ENCODE measurements at regions not wholly inside any gene's neighbourhood (a gene's known extent, or its start where the extent isn't known, plus 50 kb on each side); places are given as distances from the start of the nearest gene placed in this dataset.

DNA sequence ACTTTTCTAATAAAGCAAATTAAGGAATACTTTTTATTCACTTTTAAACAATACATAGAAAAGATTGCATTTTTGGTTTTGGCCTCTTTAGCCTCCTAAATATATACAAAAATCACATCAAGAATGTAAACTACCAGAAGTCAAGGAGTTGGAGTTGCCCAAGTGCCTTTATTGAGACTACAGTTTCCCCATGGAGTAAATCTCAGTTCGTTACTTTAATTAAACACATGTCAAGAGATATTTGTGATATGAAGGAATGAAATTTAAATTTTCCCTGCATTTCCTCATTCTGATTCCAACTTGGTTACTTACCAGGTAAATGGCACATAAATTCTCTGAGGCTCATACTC is 492.9 kb downstream of the TNS3 start:
- no peaks in the 10 kb centered on the region for H3K9me3 ChIP-seq (replicated peaks; ENCODE audit: control insufficient read depth, insufficient read depth, low read length)
- no peak for TF ChIP-seq CHD4 (IDR thresholded peaks at IDR 0.05)
- no peak for TF ChIP-seq USF2 (IDR thresholded peaks at IDR 0.05; ENCODE audit: borderline replicate concordance, low read depth, low read length)
- no peak for TF ChIP-seq HDAC6 (IDR thresholded peaks at IDR 0.05; ENCODE audit: unreplicated experiment)
- TF ChIP-seq SMARCA5 (IDR thresholded peaks at IDR 0.05) = no peak
- TF ChIP-seq STAT3 (IDR thresholded peaks at IDR 0.05; ENCODE audit: low read depth, low read length) = no peak
- no peaks in the 10 kb centered on the region for H3K4me1 ChIP-seq (ENCODE audit: control insufficient read depth, insufficient read depth, low read length)
- CTCF ChIA-PET = interaction anchor here (1.0 to 4.9 kb wide), 10 partner anchors 8 to 1169 kb away, joined by 3 to 91 read pairs (median 7); partner anchors contain the start of gene IGFBP3
- no peak overlapping the region for H2AFZ ChIP-seq (ENCODE audit: control insufficient read depth, low read depth, low read length)
- no peak overlapping the region for H3K9ac ChIP-seq (ENCODE audit: control insufficient read depth, insufficient read depth, low read length)
- H3K27me3 ChIP-seq (replicated peaks in 1 of 2; ENCODE audit: control insufficient read depth in 2 of 2, insufficient read depth in 2 of 2, low read length in 1 of 2) = no peaks in the 10 kb centered on the region
- in situ Hi-C loops (cut with MboI) = loop anchor here (5.0 to 25.0 kb wide), 2 partner anchors 727 to 1172 kb away; no protein-coding TSS in a partner anchor
- DNase-seq (ENCODE audit: low read depth, low spot score) (no peak), FAIRE-seq (no peak), ATAC-seq (no peak)
- H3K4me3 ChIP-seq = no peak overlapping the region
- no peaks in the 10 kb centered on the region for H4K20me1 ChIP-seq (ENCODE audit: control insufficient read depth, insufficient read depth)
- no peaks in the 10 kb centered on the region for H3K36me3 ChIP-seq (ENCODE audit: control insufficient read depth in 2 of 2, insufficient read depth in 2 of 2, low read length in 1 of 2)
- no peaks in the 10 kb centered on the region for H3K79me2 ChIP-seq (ENCODE audit: control insufficient read depth, insufficient read depth, low read length)
- POLR2A ChIA-PET = no interaction called here
- SMC1A ChIA-PET (ENCODE audit: uncharacterized antibody, unreplicated experiment) = interaction anchor here (0.9 to 3.0 kb wide), 8 partner anchors 10 to 1171 kb away, joined by 3 to 30 read pairs (median 4); no protein-coding TSS in a partner anchor
- no peak overlapping the region for H3K4me2 ChIP-seq (ENCODE audit: control insufficient read depth, insufficient read depth)
- no TSS peak for BruUV-seq (replicated peaks)
- RAD21 ChIA-PET (ENCODE audit: unreplicated experiment) = interaction anchor here (1.0 to 3.5 kb wide), 7 partner anchors 12 to 1171 kb away, joined by 3 to 41 read pairs (median 4); no protein-coding TSS in a partner anchor
- intact Hi-C loops (cut with micrococcal nuclease; ENCODE audit: unreplicated experiment) = loop anchor here (1.0 to 10.0 kb wide), 5 partner anchors 93 to 1172 kb away; no protein-coding TSS in a partner anchor
- no peak overlapping the region for H3K27ac ChIP-seq (ENCODE audit: control insufficient read depth, insufficient read depth)
- 0% methylated on average over 1 of the region's 1 CpG for WGBS (ENCODE audit: insufficient coverage, insufficient replicate concordance, low lambda C conversion rate, missing lambda C conversion rate)
